ENCODE measurements at regions not wholly inside any gene's neighbourhood (a gene's known extent, or its start where the extent isn't known, plus 50 kb on each side); places are given as distances from the start of the nearest gene placed in this dataset.
"Not testable (repeated sequence)": the region's sequence is repeated elsewhere in the genome, so short reads cannot be mapped to it uniquely, and the experiment has no call there.

DNA sequence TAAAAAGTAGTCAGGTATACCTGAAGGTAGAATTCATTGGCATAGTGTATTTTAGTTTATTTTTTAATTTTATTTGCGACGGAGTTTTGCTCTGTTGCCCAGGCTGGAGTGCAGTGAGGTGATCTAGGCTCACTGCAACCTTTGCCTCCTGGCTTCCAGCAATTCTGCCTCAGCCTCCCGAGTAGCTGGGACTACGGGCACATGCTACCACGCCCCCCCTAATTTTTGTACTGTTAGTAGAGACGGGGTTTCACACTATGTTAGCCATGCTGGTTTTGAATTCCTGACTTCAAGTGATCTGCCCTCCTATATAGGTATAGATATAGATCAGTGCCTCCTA lies 102.8 kb upstream of the PRSS16 start:
- Histone ChIP-seq H3K36me3 (ENCODE audit: insufficient read depth, low read length) (no peaks in the 10 kb centered on the region), H3K79me2 (replicated peaks; ENCODE audit: insufficient read depth, low read length) (peaks cover 36% of the 10 kb centered on the region), H3K4me3 (ENCODE audit: low read length) (peak overlapping the region; percentile 70), H3K9me2 (ENCODE audit: insufficient read depth, low read length) (no peaks in the 10 kb centered on the region), H3K27ac (ENCODE audit: low read length) (no peak overlapping the region), H3K9me3 (ENCODE audit: low read length) (no peaks in the 10 kb centered on the region), H4K20me1 (ENCODE audit: insufficient read depth) (no peaks in the 10 kb centered on the region), H3K4me2 (ENCODE audit: low read length) (peak overlapping the region; percentile 89), H3F3A (ENCODE audit: insufficient read depth, low read length, poor library complexity, severe bottlenecking) (peaks cover 9% of the 10 kb centered on the region), H3K27me3 (ENCODE audit: insufficient read depth, low read depth, low read length) (peaks cover 5% of the 10 kb centered on the region), H2AFZ (ENCODE audit: low read depth, low read length) (no peak overlapping the region), H3K9ac (ENCODE audit: low read length) (no peak overlapping the region)
- TF ChIP-seq, protein P1, sequence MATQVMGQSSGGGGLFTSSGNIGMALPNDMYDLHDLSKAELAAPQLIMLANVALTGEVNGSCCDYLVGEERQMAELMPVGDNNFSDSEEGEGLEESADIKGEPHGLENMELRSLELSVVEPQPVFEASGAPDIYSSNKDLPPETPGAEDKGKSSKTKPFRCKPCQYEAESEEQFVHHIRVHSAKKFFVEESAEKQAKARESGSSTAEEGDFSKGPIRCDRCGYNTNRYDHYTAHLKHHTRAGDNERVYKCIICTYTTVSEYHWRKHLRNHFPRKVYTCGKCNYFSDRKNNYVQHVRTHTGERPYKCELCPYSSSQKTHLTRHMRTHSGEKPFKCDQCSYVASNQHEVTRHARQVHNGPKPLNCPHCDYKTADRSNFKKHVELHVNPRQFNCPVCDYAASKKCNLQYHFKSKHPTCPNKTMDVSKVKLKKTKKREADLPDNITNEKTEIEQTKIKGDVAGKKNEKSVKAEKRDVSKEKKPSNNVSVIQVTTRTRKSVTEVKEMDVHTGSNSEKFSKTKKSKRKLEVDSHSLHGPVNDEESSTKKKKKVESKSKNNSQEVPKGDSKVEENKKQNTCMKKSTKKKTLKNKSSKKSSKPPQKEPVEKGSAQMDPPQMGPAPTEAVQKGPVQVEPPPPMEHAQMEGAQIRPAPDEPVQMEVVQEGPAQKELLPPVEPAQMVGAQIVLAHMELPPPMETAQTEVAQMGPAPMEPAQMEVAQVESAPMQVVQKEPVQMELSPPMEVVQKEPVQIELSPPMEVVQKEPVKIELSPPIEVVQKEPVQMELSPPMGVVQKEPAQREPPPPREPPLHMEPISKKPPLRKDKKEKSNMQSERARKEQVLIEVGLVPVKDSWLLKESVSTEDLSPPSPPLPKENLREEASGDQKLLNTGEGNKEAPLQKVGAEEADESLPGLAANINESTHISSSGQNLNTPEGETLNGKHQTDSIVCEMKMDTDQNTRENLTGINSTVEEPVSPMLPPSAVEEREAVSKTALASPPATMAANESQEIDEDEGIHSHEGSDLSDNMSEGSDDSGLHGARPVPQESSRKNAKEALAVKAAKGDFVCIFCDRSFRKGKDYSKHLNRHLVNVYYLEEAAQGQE (IDR thresholded peaks at IDR 0.05; ENCODE audit: borderline replicate concordance) = no peak
- no peak for TF ChIP-seq SMC3 (conservative IDR thresholded peaks at IDR 0.05; ENCODE audit: poor library complexity)
- TF ChIP-seq EZH2 (IDR thresholded peaks at IDR 0.05; ENCODE audit: borderline replicate concordance, insufficient read depth, low read length, poor library complexity, severe bottlenecking) = no peak
- TF ChIP-seq RAD21 (conservative IDR thresholded peaks at IDR 0.05) = no peak
- TF ChIP-seq, protein P2, sequence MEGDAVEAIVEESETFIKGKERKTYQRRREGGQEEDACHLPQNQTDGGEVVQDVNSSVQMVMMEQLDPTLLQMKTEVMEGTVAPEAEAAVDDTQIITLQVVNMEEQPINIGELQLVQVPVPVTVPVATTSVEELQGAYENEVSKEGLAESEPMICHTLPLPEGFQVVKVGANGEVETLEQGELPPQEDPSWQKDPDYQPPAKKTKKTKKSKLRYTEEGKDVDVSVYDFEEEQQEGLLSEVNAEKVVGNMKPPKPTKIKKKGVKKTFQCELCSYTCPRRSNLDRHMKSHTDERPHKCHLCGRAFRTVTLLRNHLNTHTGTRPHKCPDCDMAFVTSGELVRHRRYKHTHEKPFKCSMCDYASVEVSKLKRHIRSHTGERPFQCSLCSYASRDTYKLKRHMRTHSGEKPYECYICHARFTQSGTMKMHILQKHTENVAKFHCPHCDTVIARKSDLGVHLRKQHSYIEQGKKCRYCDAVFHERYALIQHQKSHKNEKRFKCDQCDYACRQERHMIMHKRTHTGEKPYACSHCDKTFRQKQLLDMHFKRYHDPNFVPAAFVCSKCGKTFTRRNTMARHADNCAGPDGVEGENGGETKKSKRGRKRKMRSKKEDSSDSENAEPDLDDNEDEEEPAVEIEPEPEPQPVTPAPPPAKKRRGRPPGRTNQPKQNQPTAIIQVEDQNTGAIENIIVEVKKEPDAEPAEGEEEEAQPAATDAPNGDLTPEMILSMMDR (IDR thresholded peaks at IDR 0.05; ENCODE audit: poor library complexity, severe bottlenecking) = no peak
- no peak for TF ChIP-seq POLR2AphosphoS5 (IDR thresholded peaks at IDR 0.05)
- no peak for TF ChIP-seq MXI1 (conservative IDR thresholded peaks at IDR 0.05; ENCODE audit: poor library complexity, severe bottlenecking)
- TF ChIP-seq EP300 (conservative IDR thresholded peaks at IDR 0.05; ENCODE audit: poor library complexity, severe bottlenecking) = no peak

DNA sequence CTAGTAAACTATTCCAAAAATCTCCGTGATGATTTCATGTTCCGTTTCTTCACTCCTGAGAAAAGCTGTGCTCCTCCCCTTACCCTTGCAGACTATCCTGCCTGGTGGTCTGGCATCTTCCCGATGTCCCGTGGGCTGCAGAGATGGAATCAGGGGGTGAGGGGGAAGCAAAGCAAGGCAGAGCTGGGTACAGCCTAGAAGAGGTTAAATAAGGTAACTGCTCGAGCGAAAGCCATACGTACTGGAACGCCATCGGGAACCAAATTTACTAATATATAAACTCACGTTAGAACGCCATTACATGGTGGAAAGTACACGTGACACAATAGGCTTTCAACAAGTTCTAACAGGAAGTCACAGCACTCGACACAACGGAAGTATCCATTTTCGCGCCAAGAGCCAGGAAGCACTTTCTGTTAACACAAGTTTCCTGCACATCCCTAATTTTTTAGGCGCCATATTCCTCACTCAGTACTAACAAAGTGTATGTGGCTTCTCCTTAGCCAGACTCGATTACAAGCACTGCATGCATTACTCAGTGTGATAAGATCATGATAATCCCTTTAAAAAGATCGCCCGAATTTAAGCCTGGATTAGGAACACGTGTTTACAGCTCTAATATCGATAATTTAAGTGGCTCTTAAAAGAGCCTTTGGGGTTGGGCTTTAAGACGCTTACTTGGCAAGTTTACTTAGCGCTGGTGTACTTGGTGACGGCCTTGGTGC lies 101.6 kb upstream of the PRSS16 start:
- H3K9me3 ChIP-seq (ENCODE audit: low read length) = no peaks in the 10 kb centered on the region
- peaks cover 32% of the 10 kb centered on the region for H3K79me2 ChIP-seq (replicated peaks; ENCODE audit: insufficient read depth, low read length)
- H3K36me3 ChIP-seq (ENCODE audit: insufficient read depth, low read length) = no peaks in the 10 kb centered on the region
- no peaks in the 10 kb centered on the region for H3K9me2 ChIP-seq (ENCODE audit: insufficient read depth, low read length)
- H3K9ac ChIP-seq (ENCODE audit: low read length) = peak overlapping the region; percentile 57
- H3K4me2 ChIP-seq (ENCODE audit: low read length) = peak overlapping the region; percentile 89
- TF ChIP-seq MXI1 (conservative IDR thresholded peaks at IDR 0.05; ENCODE audit: poor library complexity, severe bottlenecking) = peak; percentile 96
- TF ChIP-seq, protein P1 (IDR thresholded peaks at IDR 0.05; ENCODE audit: borderline replicate concordance) = no peak
- TF ChIP-seq EP300 (conservative IDR thresholded peaks at IDR 0.05; ENCODE audit: poor library complexity, severe bottlenecking) = no peak
- H3K27ac ChIP-seq (ENCODE audit: low read length) = peak overlapping the region; percentile 72
- peaks cover 8% of the 10 kb centered on the region for H3F3A ChIP-seq (ENCODE audit: insufficient read depth, low read length, poor library complexity, severe bottlenecking)
- H3K4me3 ChIP-seq (ENCODE audit: low read length) = peak overlapping the region; percentile 70
- peak overlapping the region; percentile 11 for H2AFZ ChIP-seq (ENCODE audit: low read depth, low read length)
- H4K20me1 ChIP-seq (ENCODE audit: insufficient read depth) = no peaks in the 10 kb centered on the region
- no peaks in the 10 kb centered on the region for H3K27me3 ChIP-seq (ENCODE audit: insufficient read depth, low read depth, low read length)

DNA sequence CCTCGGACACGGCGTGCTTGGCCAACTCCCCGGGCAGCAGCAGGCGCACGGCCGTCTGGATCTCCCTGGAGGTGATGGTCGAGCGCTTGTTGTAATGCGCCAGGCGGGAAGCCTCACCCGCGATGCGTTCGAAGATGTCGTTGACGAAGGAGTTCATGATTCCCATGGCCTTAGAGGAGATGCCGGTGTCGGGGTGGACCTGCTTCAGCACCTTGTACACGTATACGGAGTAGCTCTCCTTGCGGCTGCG lies 101.1 kb upstream of the PRSS16 start:
- H2AFZ ChIP-seq (ENCODE audit: low read depth, low read length); H3F3A ChIP-seq (ENCODE audit: insufficient read depth, low read length, poor library complexity, severe bottlenecking): not testable (repeated sequence)

More for the DNA sequence above, 101.1 kb upstream of the PRSS16 start:
- H3K27me3 ChIP-seq (ENCODE audit: insufficient read depth, low read depth, low read length); H4K20me1 ChIP-seq (ENCODE audit: insufficient read depth); H3K36me3 ChIP-seq (ENCODE audit: insufficient read depth, low read length); H3K9me3 ChIP-seq (ENCODE audit: low read length); H3K9me2 ChIP-seq (ENCODE audit: insufficient read depth, low read length): not testable (repeated sequence)
- Histone ChIP-seq H3K79me2 (replicated peaks; ENCODE audit: insufficient read depth, low read length) (peaks cover 27% of the 10 kb centered on the region), H3K27ac (ENCODE audit: low read length) (peak overlapping the region; percentile 72), H3K4me3 (ENCODE audit: low read length) (peak overlapping the region; percentile 70), H3K4me2 (ENCODE audit: low read length) (peak overlapping the region; percentile 89), H3K9ac (ENCODE audit: low read length) (peak overlapping the region; percentile 57)
